Stomach (tissue), 4 donors: ENCODE measurements at regions not wholly inside any gene's neighbourhood (a gene's known extent, or its start where the extent isn't known, plus 50 kb on each side); places are given as distances from the start of the nearest gene placed in this dataset.
A peak's percentile ranks its signal among the peaks of the same experiment; 100 is the strongest.

ENCODE experiments used
- EP300 ChIP-seq: sonication (generic); formaldehyde crosslinking; IDR thresholded peaks from one replicate; pipeline ENCODE4 v1.6.1; 2017; ENCODE audit warnings: antibody characterized with exemption
- POLR2A ChIP-seq, 4 donors: fragments of 450-650 bp; IDR thresholded peaks; one replicate each; pipeline ENCODE4 v1.6.1; 2016; ENCODE audit warnings: antibody characterized with exemption in 4 of 4, control low read depth in 2 of 4, mild to moderate bottlenecking in 1 of 4, moderate library complexity in 1 of 4
- TF ChIP-seq, protein P1 (sequence below), 7 experiments: fragments of 450-650 bp in 4 of 7; fragments of 200-600 bp in 3 of 7; sonication (generic) in 3 of 7; IDR thresholded peaks; one replicate each; pipeline ENCODE4 v1.5.1; 2016 to 2019; ENCODE audit warnings: antibody characterized with exemption in 7 of 7, control low read depth in 2 of 7, mild to moderate bottlenecking in 1 of 7

DNA sequence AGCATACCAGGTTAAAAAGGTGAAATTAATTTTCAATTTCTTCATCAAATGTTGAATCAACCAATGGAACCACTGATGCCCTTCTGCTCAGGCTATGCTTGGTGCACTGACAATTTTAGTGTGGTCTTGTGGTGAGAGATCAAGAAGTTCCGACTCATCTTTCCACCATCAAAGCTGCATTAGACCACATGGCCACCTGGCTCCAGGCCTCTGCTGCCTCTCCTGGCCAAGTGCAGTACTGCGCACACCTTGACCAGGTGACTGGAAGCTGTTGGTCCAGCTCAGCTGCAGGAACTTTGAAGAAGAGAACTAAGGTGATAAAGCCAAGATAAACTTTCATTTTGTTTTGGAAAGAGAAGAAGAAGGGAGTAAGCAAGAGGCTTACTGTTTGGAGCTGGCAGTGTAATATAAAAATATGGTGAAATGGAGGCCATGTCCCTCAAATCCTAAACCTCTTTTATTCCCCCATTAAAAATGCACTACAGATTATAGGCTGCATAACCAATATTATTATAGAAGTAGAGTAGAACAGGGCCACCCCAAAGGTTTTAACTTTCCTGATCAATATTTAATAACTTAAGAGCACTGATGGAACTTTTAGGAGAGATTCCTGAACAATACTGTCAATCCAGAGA is 315.5 kb upstream of the C9orf72 start:
- TF ChIP-seq, protein P1, sequence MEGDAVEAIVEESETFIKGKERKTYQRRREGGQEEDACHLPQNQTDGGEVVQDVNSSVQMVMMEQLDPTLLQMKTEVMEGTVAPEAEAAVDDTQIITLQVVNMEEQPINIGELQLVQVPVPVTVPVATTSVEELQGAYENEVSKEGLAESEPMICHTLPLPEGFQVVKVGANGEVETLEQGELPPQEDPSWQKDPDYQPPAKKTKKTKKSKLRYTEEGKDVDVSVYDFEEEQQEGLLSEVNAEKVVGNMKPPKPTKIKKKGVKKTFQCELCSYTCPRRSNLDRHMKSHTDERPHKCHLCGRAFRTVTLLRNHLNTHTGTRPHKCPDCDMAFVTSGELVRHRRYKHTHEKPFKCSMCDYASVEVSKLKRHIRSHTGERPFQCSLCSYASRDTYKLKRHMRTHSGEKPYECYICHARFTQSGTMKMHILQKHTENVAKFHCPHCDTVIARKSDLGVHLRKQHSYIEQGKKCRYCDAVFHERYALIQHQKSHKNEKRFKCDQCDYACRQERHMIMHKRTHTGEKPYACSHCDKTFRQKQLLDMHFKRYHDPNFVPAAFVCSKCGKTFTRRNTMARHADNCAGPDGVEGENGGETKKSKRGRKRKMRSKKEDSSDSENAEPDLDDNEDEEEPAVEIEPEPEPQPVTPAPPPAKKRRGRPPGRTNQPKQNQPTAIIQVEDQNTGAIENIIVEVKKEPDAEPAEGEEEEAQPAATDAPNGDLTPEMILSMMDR (IDR thresholded peaks at IDR 0.05), result peak in 5 of 7 experiments; percentile 11 to 41 (median 23)
- TF ChIP-seq EP300 (no peak), POLR2A (IDR thresholded peaks at IDR 0.05) (no peak)
